ENCODE measurements at regions not wholly inside any gene's neighbourhood (a gene's known extent, or its start where the extent isn't known, plus 50 kb on each side); places are given as distances from the start of the nearest gene placed in this dataset.

GRCh38 chr13:22064854-22065620, 394.2 kb downstream of the FGF9 start:
- H3K4me3 ChIP-seq (ENCODE audit: low read depth, low read length) = no peak overlapping the region
- no peak for TF ChIP-seq CTCF (IDR thresholded peaks at IDR 0.05; ENCODE audit: low read depth, low read length)

GRCh38 chr13:22073718-22074117, 402.8 kb downstream of the FGF9 start:
- no peak for TF ChIP-seq CTCF (IDR thresholded peaks at IDR 0.05; ENCODE audit: low read depth, low read length)

GRCh38 chr13:22074403-22074802, 403.5 kb downstream of the FGF9 start:
- no peak for TF ChIP-seq CTCF (IDR thresholded peaks at IDR 0.05; ENCODE audit: low read depth, low read length)
- no peak overlapping the region for H3K4me3 ChIP-seq (ENCODE audit: low read depth, low read length)

More at GRCh38 chr13:22073718-22074117, 402.8 kb downstream of the FGF9 start:
- H3K4me3 ChIP-seq (ENCODE audit: low read depth, low read length) = no peak overlapping the region

GRCh38 chr13:22076658-22077057, 405.8 kb downstream of the FGF9 start:
- TF ChIP-seq CTCF (IDR thresholded peaks at IDR 0.05; ENCODE audit: low read depth, low read length) = no peak
- H3K4me3 ChIP-seq (ENCODE audit: low read depth, low read length) = no peak overlapping the region

- TF ChIP-seq CTCF (IDR thresholded peaks at IDR 0.05; ENCODE audit: low read depth, low read length) = no peak
- H3K4me3 ChIP-seq (ENCODE audit: low read depth, low read length) = no peak overlapping the region
Observed at GRCh38 chr13:22077205-22077683, 406.4 kb downstream of the FGF9 start.

GRCh38 chr13:22077764-22078163, 406.9 kb downstream of the FGF9 start:
- H3K4me3 ChIP-seq (ENCODE audit: low read depth, low read length) = no peak overlapping the region
- TF ChIP-seq CTCF (IDR thresholded peaks at IDR 0.05; ENCODE audit: low read depth, low read length) = no peak

- no peak overlapping the region for H3K4me3 ChIP-seq (ENCODE audit: low read depth, low read length)
- TF ChIP-seq CTCF (IDR thresholded peaks at IDR 0.05; ENCODE audit: low read depth, low read length) = no peak
Observed at GRCh38 chr13:22079961-22080360, 409.1 kb downstream of the FGF9 start.

All from WI38 (cell line).